OCI-LY1 (cell line): ENCODE measurements at regions not wholly inside any gene's neighbourhood (a gene's known extent, or its start where the extent isn't known, plus 50 kb on each side); places are given as distances from the start of the nearest gene placed in this dataset.

Experiments used
- EZH2 ChIP-seq: fragments of 200-600 bp; sonication (generic), shearing (Covaris generic); IDR thresholded peaks from 2 replicates; pipeline ENCODE4 v1.8.0; 2017; ENCODE audit warnings: borderline replicate concordance, mixed run types, mild to moderate bottlenecking, antibody characterized with exemption, low read length, moderate library complexity, mixed read lengths
- TF ChIP-seq, protein P1 (sequence below): fragments of 200-600 bp; sonication (generic), shearing (Covaris generic); IDR thresholded peaks from 2 replicates; pipeline ENCODE4 v1.5.1; 2017; ENCODE audit warnings: mild to moderate bottlenecking, antibody characterized with exemption, low read length, moderate library complexity, mixed read lengths

DNA sequence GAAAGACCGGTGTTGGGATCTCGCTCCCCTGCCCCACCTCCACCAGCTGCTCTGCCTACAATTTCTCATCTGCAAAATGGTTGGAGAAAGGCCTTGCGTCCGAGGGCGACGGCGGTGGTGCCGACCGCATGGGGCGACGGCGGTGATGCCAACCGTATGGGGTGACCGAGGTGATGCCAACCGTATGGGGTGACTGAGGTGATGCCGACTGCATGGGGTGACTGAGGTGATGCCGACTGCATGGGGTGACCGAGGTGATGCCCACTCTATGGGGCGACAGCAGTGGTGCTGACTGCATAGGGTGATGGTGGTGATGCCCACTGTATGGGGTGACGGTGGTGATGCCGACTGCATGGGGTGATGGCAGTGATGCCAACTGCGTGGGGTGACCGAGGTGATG lies 171.0 kb downstream of the OLFM1 start:
- TF ChIP-seq, protein P1, sequence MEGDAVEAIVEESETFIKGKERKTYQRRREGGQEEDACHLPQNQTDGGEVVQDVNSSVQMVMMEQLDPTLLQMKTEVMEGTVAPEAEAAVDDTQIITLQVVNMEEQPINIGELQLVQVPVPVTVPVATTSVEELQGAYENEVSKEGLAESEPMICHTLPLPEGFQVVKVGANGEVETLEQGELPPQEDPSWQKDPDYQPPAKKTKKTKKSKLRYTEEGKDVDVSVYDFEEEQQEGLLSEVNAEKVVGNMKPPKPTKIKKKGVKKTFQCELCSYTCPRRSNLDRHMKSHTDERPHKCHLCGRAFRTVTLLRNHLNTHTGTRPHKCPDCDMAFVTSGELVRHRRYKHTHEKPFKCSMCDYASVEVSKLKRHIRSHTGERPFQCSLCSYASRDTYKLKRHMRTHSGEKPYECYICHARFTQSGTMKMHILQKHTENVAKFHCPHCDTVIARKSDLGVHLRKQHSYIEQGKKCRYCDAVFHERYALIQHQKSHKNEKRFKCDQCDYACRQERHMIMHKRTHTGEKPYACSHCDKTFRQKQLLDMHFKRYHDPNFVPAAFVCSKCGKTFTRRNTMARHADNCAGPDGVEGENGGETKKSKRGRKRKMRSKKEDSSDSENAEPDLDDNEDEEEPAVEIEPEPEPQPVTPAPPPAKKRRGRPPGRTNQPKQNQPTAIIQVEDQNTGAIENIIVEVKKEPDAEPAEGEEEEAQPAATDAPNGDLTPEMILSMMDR: no peak
- TF ChIP-seq EZH2: no peak
